Hypothalamus (tissue), 51 donors: ENCODE measurements at regions not wholly inside any gene's neighbourhood (a gene's known extent, or its start where the extent isn't known, plus 50 kb on each side); places are given as distances from the start of the nearest gene placed in this dataset.
"Not testable (repeated sequence)": the region's sequence is repeated elsewhere in the genome, so short reads cannot be mapped to it uniquely, and the experiment has no call there.

ENCODE experiments used
- DNase-seq, 51 donors: peaks; one replicate each; lab custom pipeline; 2025; lab: John Stamatoyannopoulos, UW

DNA sequence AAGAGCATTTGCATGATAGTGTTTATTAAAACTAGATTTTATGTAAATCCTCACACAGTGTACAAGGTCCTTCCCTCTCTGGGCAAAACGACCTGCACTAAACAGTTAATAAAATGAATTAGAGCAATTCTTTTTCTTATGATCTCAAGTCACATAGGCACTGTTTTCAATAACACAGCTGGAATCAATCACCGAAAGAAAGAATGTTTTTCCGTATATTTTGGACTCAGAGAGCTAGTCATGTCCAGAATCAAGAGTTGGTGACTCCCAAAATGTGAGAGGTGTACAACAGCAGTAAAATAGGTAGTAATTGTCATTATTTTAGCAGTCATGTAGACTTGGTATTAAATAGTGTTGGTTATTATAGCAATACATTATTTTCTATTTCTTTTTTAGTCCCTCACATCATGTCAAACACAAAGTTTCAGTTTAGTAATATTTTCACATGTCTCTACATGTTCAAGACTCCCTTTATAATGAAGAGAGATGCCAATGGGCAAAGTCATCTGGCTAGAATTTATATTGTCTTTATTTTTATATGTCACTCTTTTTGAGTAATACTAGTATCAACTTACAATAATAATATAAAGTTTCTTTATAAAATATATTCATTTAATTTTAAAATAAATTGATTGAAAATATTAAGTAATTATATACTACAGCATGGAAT is 448.6 kb upstream of the CDIN1 start:
- DNase-seq = no peak

DNA sequence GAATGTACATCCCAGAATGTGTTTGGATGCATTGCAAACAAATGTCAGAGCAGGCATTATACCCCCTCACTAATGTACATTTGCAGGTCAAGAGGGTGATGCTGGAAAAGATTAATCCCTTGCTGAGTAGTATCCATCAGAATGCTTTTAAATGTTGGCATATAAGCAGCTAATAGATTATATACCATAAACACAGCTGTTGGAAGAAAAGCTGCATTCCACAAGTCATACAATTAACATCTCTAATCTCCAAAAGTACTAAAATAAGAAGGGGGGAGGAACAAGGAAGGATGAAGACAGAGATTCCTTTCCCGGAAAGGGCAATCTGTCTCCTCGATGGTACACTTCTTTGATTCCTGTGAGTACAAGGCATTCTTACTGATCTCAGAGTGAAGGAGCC is 445.7 kb upstream of the CDIN1 start:
- DNase-seq = no peak

DNA sequence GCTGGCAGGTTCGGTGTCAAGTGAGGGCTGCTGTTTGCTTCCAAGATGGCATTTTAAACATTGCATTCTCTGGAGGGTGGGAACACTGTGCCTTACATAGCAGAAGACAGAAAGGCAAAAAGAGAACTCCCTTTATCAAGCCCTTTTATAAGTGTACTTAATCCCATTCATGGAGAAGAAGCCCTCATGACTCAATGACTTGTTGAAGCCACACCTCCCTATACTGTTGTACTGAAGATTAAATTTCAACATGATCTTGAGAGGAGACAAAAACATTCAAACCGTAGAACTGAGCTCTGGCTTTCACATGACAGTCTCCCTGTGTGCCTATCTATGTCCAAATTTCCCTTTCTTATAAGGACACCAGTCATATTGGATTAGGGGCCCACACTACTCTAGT is 443.4 kb upstream of the CDIN1 start:
- DNase-seq = no peak

DNA sequence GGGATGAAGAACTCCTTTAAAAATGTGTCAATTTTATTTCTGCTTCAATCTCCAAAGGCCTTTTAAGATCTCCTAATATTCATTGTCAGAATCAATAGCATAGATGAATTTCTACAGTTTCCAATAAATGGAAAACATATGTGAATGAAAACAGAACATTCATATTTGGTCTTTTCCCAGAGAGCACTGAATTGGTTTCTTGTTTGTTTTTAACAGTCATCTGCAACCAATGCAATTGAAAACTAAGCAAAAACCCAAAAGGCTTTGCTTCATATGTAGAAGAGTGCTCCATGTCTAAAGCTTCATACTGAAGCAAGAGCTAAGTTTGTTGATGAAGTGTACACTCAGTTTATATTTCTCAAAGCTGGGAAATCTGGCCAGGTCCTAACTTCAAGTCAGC is 426.5 kb upstream of the CDIN1 start:
- DNase-seq = no peak

DNA sequence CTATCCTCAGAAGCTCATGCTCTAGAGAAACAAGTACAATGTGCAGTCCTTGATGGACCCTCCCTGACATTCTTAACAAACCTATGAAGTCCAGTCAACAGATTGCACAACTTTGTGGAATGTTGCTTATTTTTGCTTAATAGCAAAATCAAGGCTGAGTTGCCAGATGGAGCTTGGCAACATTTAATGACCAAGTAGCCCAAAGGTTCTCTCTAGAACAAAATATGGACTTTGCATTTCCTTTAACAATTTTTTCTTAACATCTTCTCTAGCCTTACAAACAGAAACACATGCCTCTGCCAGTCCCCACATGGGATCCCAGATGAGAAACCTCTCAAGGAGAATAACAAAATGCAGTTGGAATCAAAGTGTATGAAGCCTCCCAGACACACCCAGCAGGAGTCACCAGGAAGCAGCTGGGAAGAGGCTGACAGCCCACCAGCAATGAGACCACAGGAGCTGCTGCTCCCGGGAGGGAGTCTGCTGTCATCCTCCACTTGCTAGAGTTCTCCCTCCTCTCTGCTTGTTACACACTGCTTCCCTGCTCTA is 422.5 kb upstream of the CDIN1 start:
- DNase-seq = no peak

DNA sequence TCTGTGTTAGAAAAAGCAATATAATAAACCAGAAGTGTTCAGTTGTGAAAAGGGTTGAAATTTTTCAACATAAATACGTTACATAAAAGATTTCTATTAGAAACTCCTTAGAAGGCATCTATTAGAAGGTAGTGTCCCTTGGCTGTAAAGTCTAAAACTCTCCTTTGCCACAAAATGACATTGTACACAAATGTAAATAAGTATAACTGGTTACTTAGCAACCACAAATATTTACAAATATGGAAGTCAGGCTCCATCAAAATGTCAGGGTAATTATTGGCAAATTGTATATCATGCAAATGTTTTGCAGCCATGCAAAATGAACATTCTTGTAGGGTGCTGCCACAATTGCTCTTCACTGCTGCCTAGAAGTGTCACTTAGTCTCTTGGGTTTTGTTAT is 419.1 kb upstream of the CDIN1 start:
- no peak for DNase-seq

DNA sequence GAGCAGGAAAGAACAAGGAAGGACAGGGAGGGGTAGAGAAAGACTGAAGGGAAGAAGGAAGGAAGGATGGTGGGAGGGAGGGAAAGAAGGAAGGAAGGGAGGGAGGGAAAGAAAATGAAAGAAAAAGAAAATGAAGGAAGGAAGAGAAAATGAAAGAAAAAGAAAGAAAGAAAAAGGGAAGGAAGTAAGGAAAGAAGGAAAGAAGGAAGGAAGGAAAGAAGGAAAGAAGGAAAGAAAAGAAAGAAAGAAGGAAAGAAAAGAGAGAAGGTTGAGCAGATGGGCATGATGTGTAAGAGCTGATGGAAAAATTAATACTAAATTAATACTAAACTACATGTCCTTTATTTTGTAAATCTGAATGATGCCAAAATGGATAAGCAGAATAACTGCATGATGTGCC is 418.3 kb upstream of the CDIN1 start:
- no peak for DNase-seq

DNA sequence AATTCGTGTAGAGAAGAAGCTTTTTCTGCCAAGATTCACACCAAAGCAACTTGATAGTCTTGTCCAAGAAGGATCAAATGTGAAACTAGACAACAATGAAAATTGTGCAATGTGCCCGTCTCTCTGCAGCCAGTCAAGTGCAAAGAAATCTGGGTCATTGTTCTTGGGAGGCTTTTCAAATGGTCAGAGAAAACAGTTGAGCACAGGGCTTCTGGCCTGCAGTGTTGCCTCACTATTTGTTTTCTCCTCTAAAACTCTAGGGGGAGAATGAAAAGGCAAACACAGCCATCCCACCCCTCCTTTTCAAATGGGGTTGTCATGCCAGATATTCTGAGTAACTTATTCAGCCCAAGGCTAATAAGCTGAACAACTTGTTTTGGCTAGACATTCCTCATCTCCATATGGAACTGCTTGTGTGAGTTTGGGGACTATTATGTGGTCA is 417.6 kb upstream of the CDIN1 start:
- peak in 13 of 51 donors; percentile 2 to 54 (median 8) for DNase-seq

DNA sequence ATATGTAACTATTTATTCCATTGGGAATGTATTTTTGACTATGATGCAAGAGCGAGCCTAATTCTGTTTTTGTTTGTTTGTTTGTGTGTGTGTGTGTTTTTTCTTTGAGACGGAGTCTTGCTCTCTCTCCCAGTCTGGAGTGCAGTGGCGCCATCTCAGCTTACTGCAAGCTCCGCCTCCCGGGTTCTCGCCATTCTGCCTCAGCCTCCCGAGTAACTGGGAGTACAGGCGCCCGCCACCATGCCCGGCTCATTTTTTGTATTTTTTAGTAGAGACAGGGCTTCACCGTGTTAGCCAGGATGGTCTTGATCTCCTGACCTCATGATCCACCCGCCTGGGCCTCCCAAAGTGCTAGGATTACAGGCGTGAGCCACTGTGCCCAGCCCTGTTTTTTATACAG is 415.4 kb upstream of the CDIN1 start:
- DNase-seq = not testable (repeated sequence)

DNA sequence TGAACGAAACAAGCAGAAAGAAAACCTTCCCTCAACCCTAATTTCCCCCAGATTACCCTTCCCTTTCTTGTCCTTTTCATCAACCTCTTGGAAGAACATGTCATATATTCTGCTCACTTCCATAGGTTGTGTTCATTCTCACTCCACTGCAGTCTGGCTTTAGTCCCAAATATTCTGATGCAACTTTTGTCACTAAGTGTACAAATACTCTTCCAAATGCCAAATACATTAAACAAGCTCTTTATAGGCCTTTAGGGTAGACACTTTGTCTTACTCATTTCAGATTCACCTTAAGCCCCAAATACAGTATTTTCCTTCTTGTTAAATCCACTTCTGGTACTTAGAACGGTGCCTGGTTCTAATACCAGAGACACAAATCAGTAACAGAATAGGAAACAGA is 406.5 kb upstream of the CDIN1 start:
- DNase-seq = no peak

DNA sequence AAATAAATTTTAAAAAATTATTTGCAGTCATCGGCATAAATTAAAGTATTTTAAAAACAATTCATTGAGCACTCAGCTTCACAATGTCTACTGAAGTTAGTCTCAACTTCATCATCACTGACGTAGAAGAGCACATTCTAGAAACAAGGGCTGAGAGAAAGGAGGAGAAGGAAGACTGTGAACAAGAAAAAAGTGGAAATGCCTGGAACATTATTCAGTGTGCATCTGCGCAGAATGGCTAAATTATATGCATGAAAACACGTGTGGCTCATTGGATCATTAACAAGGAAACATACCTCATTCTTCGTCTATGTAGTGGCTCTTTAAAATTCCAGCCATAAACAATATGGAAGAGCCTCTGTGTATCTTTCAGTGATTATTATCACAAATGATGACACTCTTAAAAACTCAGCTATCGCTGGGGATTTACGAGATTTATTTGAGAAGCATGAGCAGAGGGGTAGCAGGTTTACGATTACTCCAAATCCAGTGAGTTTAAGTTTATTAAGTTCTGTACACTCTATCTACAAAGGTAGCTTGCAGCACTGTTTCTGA is 404.2 kb upstream of the CDIN1 start:
- no peak for DNase-seq

DNA sequence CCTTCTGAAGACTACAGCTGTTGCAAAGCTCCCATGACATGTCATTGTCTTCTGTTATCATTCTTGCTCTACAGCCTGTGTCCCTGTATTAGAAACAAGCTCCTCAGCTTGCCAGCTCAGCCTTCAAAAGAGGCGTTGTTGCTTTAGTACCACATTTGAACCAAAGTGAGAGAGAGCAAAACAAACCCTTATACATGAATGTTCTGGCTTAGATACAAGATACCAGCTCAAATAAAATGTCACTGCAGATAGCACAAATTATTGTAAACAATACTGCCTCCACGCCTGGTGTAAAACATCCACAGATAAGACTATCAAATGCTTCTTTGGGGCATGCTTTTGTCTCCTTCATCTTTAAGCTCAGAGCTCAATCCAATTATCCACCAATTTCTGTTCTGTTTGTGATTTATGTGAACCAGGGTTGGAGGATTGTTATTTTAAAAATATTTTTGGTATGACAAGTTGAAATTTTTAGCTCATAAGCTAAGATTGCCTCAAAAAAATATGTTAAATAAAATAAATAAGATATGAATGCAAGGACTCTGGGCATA is 403.6 kb upstream of the CDIN1 start:
- peak in 26 of 51 donors; percentile 1 to 87 (median 15) for DNase-seq

DNA sequence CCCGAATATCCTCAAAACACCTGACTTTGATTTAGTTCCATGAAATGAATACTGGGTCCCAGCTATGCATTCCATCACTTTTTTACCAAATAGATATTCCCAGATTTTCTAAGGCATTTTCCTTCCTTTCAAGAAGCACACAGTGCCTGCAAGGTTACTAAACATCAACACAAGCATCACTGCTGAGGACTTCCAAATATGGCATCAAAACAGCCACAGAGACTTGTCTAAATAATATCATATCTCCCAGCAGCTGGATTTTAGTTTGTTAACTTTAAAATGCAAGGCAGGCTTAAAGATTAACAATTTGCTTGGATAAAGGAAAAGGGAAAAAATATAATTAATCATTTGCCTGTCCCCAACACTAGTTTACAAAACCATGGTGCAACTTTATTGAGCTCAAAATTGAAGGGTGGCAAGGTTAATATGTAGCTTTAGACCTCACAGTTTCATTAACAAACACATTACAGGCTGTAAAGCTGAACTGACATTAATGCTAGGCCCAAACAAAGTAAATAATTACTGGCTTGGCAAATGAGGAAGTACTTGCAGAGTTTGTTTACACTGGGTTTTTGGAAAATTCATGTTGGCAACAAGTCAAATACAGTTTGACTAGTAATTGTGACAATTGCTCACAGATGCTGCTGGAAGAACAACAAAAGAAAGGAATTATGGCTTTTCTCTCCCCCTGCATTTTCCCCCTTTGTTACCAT is 401.7 kb upstream of the CDIN1 start:
- DNase-seq = peak in 1 of 51 donors; percentile 19

DNA sequence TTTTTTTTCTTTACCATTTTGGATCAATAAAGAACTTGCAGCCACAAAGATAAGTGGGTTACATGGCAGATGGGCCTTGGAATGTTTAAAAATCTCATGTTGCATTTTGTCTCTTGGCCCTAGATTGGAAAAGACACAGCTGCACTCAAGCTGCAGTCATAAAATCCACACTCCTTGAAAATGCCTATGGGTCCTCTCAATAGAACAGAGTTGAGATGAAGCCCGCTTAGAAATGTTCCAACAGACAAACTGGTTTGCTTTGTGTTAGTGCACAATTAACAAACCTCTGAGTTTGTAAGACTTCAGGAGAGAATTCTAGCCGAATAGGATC is 401.2 kb upstream of the CDIN1 start:
- peak in 1 of 51 donors; percentile 37 for DNase-seq

DNA sequence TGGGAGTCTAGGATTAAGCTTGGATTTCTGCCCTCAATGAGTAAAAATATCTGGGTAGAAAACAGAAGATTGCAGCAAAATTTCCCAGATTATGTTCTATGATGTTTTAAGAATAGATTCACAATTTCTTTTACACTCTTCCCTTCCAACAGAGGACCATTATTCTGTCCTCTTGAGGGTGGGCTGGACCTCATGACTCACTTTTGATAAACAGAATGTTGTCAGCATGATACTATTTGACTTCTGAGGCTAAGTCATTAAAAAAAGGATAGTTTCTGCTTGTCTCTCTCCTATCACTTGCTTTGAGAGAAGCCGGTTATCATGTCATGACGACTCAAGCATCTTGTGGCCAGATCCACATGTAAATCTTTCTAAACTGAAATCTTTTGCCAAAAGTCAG is 396.2 kb upstream of the CDIN1 start:
- DNase-seq = no peak

DNA sequence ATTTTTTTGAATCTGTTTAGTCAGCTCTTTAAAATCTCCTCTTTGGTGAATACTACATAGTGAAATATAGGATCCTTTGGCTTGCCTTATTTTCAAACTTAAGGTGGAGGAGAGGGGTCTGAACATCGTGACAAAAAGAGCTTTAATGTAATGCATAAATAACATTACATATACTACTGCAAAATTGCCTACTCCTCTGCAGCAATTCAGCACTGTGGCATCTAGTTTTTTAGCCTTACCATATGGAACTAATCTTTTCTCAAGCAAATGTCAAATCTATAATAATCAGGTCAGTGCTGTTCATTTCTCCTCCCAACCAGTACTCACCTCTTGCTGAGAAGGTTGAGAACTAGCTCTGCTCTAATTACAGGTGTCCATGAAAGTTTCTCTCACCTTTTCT is 394.0 kb upstream of the CDIN1 start:
- DNase-seq = no peak

DNA sequence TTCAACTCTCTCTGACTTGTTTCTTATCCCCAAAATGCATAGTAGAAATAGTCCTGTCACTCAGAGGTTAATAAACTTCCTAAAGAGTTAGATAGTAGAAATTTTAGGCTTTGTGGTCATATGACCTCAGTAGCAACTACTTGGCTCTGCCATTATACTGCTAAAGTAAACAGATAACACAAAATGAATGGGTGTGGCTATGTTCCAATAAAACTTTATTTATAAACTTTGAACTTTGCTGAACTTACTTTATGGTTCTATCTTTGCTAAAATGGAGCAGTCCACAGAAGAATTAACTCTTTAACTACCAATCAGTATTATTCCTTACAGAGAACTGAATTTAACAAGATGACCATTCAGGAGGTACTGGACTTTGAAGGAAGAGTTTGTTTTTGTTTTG is 393.6 kb upstream of the CDIN1 start:
- DNase-seq = no peak

DNA sequence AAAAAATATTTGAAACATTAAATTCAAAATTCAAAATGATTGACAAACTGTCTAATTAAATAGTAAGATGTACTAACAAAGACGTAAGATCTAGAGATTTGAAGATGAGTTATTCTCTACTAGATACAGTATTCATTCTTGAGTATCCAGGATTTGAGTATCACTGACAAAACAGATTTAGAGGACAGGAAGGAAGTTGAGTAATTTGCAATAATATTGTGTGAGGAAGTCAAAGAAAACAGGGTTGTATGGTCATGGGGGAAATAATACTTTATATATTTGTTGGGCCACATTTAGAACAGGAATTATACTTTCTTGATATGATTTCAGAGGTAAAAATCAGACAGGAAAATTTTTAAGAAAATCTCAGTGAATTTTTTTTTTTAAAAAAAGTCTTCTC is 393.1 kb upstream of the CDIN1 start:
- DNase-seq = no peak

DNA sequence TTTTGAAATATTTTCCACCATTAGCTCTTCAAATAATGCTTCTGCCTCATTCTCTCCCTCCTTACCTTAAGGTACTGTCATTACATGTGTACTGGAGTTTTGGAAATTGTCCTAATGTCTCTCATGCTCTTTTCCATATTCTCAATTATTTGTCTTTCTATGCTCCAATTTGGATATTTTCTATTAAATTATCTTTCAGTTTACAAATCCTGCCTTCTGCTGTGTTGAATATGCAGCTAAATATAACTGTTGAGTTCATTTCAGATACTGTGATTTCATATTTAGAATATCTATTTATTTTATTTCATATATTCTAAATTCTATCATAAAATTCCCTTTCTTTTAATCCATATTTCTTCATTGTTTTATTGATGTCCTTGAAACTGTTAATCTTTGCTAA is 388.0 kb upstream of the CDIN1 start:
- DNase-seq = no peak

DNA sequence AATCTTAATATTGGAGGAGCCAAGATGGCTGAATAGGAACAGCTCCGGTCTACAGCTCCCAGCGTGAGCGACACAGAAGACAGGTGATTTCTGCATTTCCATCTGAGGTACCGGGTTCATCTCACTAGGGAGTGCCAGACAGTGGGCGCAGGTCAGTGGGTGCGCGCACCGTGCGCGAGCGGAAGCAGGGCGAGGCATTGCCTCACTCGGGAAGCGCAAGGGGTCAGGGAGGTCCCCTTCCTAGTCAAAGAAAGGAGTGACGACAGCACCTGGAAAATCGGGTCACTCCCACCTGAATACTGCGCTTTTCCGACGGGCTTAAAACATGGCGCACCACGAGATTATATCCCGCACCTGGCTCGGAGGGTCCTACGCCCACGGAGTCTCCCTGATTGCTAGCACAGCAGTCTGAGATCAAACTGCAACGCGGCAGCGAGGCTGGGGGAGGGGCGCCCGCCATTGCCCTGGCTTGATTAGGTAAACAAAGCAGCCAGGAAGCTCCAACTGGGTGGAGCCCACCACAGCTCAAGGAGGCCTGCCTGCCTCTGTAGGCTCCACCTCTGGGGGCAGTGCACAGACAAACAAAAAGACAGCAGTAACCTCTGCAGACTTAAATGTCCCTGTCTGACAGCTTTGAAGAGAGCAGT is 383.9 kb upstream of the CDIN1 start:
- DNase-seq = not testable (repeated sequence)

DNA sequence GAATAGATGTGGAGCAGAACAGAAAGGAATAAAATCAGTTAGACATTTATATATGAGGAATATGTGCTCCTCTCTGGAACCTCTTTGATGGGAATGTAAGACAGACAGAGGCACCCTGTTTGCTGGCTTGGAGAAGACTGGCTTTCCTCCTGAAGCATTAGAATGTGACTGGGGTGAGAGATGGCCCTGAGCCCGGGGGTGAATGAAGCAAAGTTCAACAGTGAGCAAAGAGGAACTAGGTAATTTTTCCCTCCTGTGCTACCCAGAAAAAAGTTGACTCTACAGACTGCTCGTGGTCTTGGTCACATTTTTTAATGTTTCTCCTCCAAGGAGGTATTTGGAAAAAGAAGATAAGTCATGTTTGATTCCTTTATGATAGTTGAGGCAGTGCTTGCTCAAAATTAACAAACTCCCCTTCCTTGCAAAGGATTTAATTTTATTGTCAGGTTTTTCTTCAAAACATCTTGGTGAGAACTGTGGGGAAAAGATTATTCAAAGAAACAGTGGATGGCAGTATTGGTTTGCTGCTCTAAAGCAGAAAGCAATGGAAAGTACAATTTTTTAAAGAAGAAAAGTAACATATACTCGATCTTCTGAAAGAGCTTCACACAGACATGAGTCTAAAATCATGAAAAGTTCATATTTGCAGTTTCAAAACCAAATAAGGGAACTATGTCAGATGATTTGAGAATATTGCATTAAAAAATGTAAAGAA is 370.4 kb upstream of the CDIN1 start:
- DNase-seq = no peak
